Type B pancreatic cell (in vitro differentiated cells): ENCODE measurements at regions not wholly inside any gene's neighbourhood (a gene's known extent, or its start where the extent isn't known, plus 50 kb on each side); places are given as distances from the start of the nearest gene placed in this dataset.

Experiments used
- DNase-seq: peaks from one replicate; pipeline ENCODE4 v3.0.0; 2021; ENCODE audit warnings: mixed read lengths; ENCODE audit not compliant: unreplicated experiment; ENCODE audit errors: extremely low spot score
- H3K27ac Mint-ChIP-seq: 2 replicates; pipeline ENCODE4 v1.8.0; 2021; ENCODE audit warnings: mild to moderate bottlenecking, mixed read lengths
- H3K27me3 Mint-ChIP-seq: 2 replicates; pipeline ENCODE4 v1.8.0; 2021; ENCODE audit warnings: mixed read lengths
- H3K36me3 Mint-ChIP-seq: 2 replicates; pipeline ENCODE4 v1.8.0; 2021; ENCODE audit warnings: mixed read lengths
- H3K4me1 Mint-ChIP-seq: one replicate; pipeline ENCODE4 v1.8.0; 2021; ENCODE audit warnings: mixed read lengths; ENCODE audit not compliant: unreplicated experiment
- H3K4me3 Mint-ChIP-seq: 2 replicates; pipeline ENCODE4 v1.8.0; 2021; ENCODE audit warnings: mild to moderate bottlenecking, mixed read lengths
- H3K9me3 Mint-ChIP-seq: 2 replicates; pipeline ENCODE4 v1.8.0; 2021; ENCODE audit warnings: mixed read lengths
- CTCF ChIP-seq: fragments of 200-600 bp; sonication (generic); conservative IDR thresholded peaks from 2 replicates; pipeline ENCODE4 v1.5.0; 2021; ENCODE audit warnings: antibody characterized with exemption, mild to moderate bottlenecking

- Mint-ChIP-seq H3K9me3 (no peaks in the 10 kb centered on the region), H3K36me3 (no peaks in the 10 kb centered on the region), H3K4me3 (no peak overlapping the region), H3K27ac (no peak overlapping the region), H3K4me1 (peaks cover 6% of the 10 kb centered on the region), H3K27me3 (no peaks in the 10 kb centered on the region)
- TF ChIP-seq CTCF = no peak
- DNase-seq = no peak
These were observed 144.6 kb upstream of the UBL3 start for GRCh38 chr13:29994911-29995595.

DNA sequence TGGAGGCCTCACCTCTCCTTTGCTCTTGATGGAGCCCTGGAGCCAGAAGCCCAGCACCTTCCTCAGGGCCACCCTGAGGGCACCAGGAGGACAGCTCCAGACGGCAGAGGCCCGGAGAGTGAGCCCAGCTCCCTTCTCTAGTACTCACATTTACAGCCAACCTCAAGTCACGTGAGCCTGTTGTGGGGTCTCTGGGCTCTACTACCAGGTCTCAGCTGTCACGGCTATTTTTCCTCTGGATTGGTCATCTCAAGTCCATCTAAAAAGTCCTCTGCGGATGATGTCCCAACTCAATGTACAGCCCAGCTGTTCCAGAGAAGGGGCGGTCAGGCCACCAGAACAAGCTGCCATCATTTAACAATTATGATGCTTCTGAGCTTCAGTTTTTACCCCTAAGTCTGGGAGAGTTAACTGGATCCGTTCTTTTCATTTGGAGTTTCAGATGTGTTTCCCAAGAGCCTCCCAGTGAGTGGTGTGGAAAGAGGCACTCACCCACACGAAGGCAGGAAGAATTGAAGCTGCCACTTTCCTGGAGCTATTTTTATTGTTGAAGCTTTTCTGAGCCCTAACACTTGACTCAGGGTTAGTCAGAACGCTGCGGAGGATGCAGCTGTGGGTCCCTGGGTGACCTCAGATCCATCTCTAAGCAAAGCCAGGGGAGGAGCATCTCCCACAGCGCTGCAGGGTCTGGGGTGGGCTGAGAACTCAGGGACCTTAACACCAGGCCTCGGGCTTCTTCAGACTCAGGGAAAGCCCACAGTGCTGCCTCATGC lies 143.5 kb upstream of the UBL3 start:
- no peak for DNase-seq
- H3K27ac Mint-ChIP-seq = no peak overlapping the region
- H3K36me3 Mint-ChIP-seq = no peaks in the 10 kb centered on the region
- H3K4me3 Mint-ChIP-seq = no peak overlapping the region
- H3K9me3 Mint-ChIP-seq = no peaks in the 10 kb centered on the region
- no peak for TF ChIP-seq CTCF
- H3K27me3 Mint-ChIP-seq = no peaks in the 10 kb centered on the region
- H3K4me1 Mint-ChIP-seq = no peaks in the 10 kb centered on the region

GRCh38 chr13:29993196-29993595 lies 142.8 kb upstream of the UBL3 start:
- Mint-ChIP-seq H3K36me3 (no peaks in the 10 kb centered on the region), H3K9me3 (no peaks in the 10 kb centered on the region), H3K27ac (no peak overlapping the region), H3K4me1 (no peaks in the 10 kb centered on the region), H3K4me3 (no peak overlapping the region), H3K27me3 (no peaks in the 10 kb centered on the region)
- no peak for DNase-seq
- TF ChIP-seq CTCF = no peak

- Mint-ChIP-seq H3K9me3 (no peaks in the 10 kb centered on the region), H3K36me3 (no peaks in the 10 kb centered on the region), H3K4me3 (no peak overlapping the region), H3K27ac (no peak overlapping the region), H3K27me3 (no peaks in the 10 kb centered on the region), H3K4me1 (no peaks in the 10 kb centered on the region)
- TF ChIP-seq CTCF = no peak
- no peak for DNase-seq
These were observed 140.9 kb upstream of the UBL3 start for GRCh38 chr13:29991343-29991742.

GRCh38 chr13:29987340-29987739 lies 136.9 kb upstream of the UBL3 start:
- no peaks in the 10 kb centered on the region for H3K4me1 Mint-ChIP-seq
- H3K9me3 Mint-ChIP-seq = peaks cover 5% of the 10 kb centered on the region
- no peaks in the 10 kb centered on the region for H3K36me3 Mint-ChIP-seq
- no peak for DNase-seq
- H3K4me3 Mint-ChIP-seq = no peak overlapping the region
- H3K27ac Mint-ChIP-seq = no peak overlapping the region
- no peaks in the 10 kb centered on the region for H3K27me3 Mint-ChIP-seq
- TF ChIP-seq CTCF = no peak
